Stimulated activated naive CD4-positive, alpha-beta T cell (primary cell): ENCODE measurements at regions not wholly inside any gene's neighbourhood (a gene's known extent, or its start where the extent isn't known, plus 50 kb on each side); places are given as distances from the start of the nearest gene placed in this dataset.

Experiments used
- DNase-seq, 6 experiments: peaks; one replicate each; lab custom pipeline; 2025; lab: John Stamatoyannopoulos, UW

DNA sequence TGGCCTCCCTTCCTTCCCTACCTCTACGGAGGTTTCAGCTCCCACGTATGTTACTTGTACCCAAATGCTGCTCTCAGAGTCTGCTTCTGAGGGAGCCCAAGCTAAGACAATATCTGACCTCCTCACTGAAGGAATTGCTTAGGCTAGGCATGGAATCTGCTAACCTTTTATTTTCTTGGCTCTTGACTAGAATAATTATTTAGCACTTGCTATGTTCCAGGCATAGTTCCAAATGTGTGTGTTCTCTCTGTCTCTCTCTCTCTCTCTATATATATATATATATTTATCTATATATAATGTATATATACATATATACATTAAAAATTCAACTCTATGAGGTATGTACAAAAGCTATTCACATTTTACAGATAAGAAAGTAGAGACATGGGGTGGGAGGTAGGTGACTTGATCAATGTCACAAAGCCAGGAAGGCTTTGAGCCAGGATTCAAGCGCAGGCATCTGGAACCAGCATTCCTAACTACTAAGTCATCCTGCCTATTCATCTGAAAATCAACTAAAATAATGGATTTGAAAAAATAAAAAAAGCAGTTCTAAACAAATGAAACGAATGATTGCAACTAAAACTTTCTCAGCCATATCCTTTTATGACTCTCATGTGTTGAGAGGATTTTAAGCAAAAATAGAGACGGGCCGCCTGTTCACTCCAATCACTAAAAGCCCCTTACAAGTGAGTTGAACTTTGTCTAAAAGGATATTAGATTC, 189.7 kb upstream of the JAG1 start:
- no peak for DNase-seq

DNA sequence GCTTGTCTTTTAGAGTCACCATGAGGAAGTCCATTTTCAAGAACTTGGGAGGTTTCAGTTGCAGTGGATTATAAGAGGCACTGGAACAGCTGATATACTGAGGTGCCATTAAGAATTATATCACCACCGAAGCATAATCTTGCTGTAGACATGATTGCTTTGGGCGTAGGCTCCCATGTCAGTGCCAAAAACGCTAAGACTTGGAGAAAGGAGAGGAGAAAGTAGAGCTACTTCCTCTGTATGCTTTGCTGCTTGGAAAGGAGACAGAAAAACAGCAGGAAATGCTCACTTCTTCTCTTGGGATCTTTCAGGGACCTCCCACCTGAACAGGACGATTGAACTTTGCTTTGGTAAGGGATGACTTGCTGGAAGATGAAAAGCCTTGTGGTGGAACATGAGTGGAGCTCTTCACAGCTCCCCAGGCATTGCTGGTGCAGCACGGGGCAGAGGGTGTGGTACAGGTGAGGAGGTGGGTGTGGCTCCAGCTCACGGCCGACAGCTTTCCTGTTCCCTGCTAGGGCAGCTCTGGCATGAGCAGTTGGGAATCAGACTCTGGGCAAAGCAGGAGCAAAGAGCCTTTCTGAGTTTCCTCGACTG, 190.4 kb upstream of the JAG1 start:
- DNase-seq: no peak

DNA sequence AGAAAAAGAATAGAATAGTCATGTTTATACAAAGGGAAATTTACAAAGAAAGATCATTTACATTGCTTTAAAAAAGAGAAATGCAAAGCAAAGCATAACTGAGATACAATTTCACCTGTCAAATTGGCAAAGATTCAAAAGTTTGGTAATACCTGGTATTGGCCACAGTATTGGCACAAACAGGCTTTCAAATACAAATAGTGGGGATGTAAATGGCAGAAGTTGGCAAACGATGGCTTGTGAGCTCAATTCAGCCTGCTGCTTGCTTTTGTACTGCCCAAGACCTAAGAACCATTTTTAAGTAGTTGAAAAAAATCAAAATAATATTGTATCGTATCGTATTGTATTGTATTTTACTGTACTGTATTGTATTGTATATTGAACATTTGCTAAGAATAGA, 194.5 kb upstream of the JAG1 start:
- DNase-seq: no peak

DNA sequence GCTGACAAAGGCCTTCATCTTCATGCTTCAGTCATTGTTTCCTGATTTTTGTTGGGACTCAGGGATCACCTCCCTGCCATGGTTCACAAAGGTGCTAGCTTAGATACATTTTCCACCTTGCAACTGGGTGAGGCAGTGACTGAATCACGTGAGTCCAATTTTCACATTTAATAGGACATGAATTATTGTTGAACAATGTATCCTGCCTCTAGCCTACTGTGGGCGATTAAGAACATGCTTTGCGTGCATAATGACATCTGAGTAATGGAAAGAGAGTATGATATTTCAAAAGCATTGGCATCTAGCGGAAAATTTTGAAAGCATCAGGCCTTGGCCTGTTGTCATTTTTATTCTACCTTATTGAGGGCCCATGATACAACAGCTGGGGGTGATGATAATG, 199.2 kb upstream of the JAG1 start:
- no peak for DNase-seq

DNA sequence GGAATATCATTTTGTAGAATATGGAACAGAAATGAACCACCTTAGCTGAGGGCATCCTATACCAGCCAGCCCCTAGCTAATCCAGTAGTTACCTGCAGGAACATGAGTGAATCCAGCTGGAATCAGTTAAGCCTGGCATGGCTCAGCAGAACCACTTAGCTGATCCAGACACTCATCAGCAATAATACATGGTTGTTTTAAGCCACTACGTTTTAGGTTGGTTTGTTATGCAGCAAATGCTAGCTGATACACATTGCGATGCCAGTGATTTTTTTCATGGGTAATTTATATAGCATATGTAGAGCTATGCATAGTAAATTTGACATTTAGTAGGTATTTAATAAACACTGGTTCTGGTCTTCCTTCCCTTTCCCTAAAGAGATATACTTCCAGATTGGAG, 201.9 kb upstream of the JAG1 start:
- no peak for DNase-seq

DNA sequence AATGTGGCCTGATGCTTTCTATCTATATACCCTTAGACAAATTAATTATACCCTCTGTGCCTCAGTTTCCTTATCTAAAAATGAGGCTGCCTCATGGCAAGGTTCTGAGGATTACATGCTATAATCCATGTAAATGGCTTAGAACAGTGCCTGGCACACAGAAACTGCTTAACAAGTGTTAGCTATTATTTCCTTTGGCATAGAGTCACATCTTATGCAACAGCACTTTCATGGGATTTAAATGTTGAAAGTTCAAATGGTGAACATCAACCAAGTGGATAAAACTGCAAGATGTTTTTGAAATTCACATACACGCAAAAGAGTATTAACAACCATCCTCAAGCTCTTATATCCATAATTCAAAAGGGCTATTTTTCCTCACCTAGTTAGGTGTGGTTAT, 202.8 kb upstream of the JAG1 start:
- no peak for DNase-seq

DNA sequence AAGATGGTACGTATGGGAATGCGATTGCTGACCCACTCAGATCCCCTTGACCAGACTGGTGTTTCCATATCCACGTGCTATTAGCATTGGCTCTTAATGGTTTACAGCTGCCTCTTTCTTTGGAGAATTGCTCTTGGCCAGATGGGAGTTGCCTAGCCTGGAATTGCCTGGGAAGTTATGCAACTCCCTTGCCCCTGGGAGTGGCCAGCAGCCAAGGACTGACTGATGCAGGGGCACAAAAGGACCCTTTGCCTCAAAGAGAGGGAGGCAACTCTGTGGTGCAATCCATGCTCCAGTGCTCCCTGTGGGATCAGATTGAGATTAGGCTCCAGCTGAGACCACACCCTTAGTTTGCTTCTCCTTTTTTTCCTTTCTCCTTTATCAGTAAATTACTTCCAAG, 203.5 kb upstream of the JAG1 start:
- DNase-seq: no peak

DNA sequence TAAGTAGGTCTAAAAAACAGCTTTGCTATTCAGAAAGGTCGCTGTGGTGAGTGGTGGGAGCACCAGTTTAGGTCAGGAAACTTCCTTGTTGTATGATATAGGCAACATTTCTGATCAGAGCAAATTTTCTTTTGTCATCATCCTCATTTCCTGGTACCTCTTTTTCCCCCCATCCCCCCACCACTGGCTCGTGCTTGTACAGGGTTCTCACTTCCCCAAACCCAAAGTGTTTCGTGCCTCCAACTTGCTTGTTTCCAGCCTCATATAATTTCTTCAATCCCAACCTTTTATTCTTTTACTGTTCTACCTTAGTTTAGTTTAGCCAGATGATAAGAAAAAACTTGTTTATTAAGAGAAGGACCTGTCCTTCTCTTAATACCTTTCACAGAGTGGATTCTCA, 209.4 kb upstream of the JAG1 start:
- no peak for DNase-seq

DNA sequence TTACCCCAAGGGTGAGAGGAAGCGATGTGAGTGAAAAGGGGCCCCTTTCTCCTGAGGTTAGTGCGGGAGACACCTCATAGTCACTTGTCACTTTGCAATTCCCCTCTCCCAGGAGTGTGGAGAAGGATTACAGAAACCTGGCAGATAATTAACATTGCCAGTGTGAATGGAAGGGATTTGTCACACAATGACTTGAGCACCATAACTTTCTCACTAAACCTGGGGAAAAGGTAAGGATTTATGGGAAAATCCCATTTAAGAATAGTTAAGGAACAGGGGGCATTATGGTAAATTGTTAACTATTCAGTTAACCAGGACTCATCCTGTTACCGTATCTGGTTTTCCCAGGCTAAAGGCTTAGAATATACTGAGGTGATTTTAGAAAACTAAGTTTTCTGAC, 219.5 kb upstream of the JAG1 start:
- no peak for DNase-seq

DNA sequence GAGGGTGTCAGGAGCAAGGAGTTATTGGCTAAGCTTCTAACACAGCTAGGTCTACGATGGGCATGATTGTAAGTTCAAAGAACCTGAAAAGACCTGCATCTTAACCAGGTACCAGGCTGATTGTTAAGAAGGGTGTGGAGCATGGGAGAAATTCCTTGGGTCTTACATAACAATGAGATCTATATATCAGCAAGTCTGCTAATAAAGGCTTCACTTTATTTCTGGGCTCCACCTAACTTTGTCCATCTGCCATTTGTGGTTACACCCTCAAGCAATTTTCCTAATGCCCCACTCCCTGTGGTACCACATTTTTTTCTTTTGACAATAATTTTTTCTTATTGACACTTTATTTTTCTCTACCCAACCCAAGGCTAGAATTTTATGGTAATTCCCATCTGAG, 223.5 kb upstream of the JAG1 start:
- no peak for DNase-seq

DNA sequence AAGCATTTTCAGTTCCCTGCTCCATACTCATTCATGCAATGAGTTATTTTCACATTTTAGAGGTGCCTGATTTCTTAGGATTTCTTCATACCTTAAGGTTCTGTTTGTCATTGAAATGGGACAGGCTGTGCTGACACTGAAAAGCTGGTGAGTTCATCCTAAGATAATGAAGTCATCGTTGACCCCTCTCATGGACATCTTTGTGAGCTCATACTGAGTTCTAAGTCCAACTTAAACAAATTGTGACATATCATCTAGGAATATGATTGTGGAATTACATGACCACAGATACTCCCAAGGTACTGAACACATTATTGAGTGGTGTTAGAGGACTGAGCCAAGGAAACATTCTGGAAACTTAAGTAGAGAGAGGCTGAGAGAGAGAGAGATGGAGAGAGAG, 224.8 kb upstream of the JAG1 start:
- no peak for DNase-seq

DNA sequence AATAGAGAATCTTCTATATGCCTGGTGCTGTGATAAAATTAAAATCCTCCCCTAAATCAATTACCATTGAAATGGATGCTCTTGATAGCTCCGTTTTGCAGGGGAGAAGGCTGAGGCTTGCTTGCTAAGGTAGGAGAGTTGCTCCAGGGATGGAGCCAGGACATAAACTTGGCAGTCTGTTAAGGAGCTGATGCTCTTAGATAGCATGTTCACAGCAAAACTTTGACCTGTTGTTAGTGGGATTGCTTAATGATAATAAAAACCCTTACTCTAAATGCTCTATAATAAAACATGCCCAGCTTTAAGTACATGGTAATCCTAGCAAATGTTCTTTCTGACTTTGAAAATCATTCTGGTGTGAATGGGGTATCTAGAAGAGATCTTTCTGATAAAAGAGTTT, 228.4 kb upstream of the JAG1 start:
- DNase-seq: no peak

DNA sequence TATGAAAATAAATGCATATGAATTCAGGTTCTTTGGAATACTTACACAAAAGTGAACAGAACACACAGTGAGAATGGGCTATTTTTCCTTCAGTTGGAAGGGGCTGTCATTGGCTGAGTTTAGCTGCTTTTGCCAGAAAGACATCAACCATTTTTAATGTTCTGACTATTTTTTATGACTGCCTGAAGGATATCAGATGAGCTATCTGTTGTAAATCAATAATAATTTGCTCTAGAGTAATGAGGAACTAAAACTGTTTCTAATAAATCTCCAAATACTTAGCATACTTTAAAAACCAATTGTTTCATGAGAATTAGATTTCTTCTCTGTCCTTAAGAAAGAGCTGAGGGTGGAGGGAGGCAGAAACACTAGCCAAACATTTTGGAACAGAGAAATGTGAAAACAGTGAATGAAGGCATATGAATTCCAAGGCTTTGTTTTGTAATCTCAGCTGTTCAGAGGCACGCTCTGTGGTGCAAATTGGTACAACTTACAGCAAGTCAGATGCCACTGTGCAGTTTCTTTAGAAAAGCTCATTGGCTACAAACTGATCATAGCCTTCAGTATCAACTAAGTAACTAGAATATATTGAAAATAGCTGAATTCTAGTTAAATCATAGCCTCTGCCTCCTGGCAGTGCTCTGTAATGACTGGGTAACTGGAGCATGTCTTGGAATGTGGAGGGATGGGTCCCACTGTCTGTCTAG, 228.9 kb upstream of the JAG1 start:
- DNase-seq: no peak

DNA sequence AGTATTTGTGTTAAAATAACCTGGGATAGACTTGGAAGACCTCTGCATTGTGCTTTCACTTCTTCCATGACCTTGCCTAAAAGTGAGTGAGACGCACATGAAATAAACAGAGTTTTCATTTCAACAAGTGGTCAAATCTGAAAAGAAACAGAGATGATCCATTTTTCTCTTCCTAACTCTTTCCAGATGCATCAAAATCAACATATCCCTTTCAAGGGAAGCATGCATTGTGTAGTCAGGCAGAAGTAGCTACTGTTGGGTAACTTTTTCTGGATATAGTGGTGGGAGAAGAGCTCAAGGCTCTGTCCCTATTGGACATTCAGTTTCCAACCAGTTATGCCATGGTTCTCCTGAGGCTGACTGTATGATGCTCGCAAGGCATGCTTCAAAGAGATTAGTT, 233.0 kb upstream of the JAG1 start:
- no peak for DNase-seq

DNA sequence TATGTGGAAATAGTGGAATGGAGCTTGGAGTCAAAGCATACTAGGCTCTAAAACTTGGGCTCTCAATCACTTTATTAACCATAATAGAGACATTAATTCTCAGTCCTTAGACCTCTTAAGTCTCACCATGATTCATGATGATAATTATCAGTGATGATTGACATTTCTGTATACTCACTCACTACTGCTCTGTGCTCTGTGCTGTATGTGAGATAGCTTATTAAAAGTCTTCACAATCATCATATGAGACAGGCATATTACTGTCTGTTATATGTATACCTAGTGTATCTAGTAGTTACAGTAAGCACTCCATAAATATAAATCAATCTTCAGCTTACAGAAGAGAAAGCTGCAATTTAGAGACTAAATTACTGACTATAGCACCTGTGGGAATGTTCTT, 236.0 kb upstream of the JAG1 start:
- DNase-seq: no peak

DNA sequence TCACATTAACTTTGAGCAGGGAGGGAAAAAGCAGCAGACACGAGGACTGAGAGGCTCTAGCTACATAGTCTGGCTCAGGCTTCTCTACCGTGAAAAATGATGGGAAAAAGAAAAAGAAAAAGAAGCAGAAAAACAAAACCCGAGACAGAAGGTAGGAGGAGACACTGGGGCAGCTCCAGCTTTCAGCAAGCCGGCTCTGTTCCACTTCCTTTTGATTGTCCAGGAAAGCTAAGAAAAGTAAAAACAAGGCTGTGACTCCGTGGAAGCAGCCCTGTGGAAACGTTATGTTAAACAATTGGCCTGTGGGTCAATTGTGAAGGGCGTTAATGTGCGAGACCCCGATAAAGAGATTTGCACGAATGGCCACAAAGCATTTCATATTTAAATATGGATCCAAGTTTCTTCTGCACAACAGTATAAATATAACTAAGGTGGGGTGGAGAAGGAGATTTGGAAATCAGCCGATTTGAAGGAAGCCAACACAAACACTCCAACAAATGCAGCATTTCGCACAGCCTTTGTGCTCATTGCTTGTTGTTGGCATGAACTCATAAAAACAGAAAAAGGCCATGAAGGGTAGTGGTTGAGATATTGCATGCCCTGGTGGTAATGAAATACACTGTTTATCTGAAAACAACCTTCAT, 236.9 kb upstream of the JAG1 start:
- DNase-seq: no peak

DNA sequence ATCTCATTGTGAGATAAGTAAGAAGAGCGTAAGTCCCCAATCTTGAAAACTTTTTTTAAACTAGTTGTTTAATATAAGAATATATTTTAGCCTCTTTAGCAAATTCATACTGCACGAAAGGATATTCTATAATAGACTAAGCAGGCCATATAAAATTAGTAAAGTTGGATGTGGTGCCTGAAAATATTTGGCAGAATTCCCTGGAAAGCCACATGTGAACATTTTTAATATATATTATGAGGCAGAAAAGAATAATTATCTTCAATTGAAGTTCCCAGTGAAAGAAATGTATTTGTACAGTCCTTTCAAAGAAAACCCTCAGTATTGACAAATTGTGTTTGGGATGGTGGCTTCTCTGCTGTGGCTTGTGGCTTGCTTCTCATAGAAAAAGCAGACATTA, 237.5 kb upstream of the JAG1 start:
- no peak for DNase-seq

DNA sequence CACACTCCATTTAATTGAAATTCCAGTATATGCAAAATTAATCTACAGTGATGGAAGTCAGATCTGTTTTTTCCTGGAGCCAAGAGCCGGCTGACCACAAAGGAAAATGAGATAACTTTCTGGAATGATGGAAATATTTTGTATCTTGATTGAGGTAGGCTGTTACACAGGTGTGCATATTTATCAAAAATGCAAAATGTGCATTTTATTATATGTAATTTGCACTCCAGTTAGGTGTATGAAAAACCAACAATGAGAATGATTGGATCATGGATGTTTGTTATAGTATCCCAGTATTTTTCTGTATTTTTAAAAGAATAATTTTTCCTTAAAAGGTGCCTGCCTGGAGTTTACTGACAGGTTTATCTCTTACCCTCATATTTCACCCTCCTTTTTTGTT, 242.0 kb upstream of the JAG1 start:
- no peak for DNase-seq

DNA sequence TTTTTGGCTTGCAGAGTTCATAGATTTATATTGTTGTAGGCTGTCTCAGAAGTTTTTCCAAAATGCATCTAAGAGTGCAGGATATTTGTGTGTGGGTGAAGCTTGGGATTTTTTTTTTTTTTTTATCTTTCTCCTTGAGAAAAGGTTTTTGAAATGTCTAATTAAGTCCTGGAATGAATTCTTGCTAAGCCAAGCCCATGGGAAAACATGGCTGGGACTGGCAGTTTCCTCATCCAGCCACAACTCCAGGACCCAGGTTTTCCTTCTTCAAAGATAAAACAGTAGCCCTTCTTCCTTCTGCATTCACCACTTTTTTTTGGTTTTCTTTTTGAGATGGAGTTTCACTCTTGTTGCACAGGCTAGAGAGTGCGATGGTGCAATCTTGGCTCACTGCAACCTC, 242.5 kb upstream of the JAG1 start:
- DNase-seq: no peak

DNA sequence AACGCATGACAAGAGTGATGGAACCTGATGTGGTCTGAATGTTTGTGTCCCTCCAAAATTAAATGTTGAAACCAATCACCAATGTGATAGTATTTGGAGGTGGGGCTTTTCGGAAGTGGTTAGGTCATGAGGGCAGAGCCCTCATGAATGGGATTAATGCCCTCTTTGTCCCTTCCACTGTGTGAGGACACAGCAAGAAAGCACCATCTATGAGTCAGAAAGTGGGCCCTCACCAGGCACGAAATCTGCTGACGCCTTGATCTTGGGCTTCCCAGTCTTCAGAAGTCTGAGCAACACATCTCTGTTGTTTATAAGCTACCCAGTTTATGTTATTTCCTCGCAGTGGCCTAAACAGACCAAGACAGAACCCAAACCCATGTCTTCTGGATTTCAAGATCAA, 244.0 kb upstream of the JAG1 start:
- DNase-seq: no peak

DNA sequence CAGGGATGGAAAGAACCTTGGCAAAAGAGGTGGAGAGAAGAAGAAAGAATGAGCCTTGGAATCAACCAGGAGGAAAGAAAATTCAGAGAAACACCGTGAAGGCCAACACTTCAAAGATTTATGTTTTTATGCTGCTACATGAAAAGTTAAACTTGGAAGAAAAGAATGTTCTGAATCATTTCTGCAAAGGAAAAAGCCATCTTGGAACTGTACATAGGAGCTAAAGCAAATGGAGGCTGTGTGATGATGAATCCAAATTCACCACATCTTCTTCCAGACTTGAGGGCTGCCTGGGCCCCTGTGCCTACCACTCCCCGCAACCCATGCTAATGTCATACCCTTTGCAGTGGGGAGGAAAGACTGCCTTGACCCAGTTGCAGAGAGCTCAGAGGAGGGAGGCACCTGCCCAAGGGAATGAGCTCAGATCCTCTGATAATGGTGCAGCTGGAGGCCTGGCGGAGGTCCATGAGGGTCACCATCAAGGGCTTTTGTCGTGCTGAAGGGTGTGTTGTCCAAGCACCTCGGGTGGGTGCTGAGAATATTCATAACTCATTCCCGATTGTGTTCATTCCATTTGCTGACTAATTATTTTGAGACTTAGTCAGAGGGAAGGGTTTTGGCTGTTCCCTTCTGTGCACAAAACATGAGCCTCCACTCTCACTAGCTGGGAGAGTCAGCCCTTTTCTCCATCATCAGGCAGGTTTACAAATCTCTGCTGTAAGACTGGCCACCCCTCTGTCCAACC, 245.8 kb upstream of the JAG1 start:
- no peak for DNase-seq

DNA sequence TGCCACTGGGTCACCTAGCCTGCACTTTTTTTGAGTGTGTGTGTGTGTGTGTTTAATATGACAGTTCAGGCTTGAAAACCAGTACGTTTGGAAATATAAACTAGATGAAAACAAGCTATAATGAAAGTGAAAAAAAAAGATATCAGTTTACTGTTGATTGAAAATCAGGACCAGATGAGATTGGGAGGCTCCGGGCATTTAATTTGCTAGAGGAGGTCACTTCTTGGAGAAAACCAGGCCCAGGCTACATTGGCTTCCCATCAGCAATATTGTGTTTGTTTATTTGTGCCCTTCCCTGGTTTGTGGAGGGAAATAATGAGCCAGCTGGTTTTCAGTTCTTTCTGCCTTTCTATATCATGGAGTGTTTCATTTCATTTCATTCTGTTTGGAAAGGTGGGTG, 246.6 kb upstream of the JAG1 start:
- DNase-seq: no peak
